Stimulated activated naive CD4-positive, alpha-beta T cell treated with Interleukin-2 at 50 U/mL for 16 hours (primary cell): ENCODE measurements at regions not wholly inside any gene's neighbourhood (a gene's known extent, or its start where the extent isn't known, plus 50 kb on each side); places are given as distances from the start of the nearest gene placed in this dataset.

Source experiments
- DNase-seq: peaks from one replicate; lab custom pipeline; 2025; lab: John Stamatoyannopoulos, UW

DNA sequence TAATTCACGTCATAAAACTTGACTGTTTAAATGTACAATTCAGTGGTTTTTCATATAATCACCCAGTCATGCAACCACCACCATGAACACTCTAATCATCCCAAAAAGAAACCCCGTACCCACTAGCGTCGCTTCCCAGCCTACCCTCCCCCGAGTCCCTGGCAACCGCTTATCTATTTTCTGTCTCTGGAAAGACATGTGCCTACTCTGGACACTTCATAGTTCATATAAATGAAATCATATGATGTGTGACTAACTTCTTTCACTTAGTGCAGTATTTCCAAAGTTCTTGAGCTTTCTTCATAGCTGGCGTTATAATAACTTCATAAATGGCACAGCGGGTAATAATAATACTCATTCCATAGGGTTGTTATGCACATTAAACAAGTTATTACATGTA, 215.2 kb downstream of the MYLK4 start:
- DNase-seq: no peak

- DNase-seq: no peak
These were observed 216.2 kb downstream of the MYLK4 start for GRCh38 chr6:2534406-2535042.

DNA sequence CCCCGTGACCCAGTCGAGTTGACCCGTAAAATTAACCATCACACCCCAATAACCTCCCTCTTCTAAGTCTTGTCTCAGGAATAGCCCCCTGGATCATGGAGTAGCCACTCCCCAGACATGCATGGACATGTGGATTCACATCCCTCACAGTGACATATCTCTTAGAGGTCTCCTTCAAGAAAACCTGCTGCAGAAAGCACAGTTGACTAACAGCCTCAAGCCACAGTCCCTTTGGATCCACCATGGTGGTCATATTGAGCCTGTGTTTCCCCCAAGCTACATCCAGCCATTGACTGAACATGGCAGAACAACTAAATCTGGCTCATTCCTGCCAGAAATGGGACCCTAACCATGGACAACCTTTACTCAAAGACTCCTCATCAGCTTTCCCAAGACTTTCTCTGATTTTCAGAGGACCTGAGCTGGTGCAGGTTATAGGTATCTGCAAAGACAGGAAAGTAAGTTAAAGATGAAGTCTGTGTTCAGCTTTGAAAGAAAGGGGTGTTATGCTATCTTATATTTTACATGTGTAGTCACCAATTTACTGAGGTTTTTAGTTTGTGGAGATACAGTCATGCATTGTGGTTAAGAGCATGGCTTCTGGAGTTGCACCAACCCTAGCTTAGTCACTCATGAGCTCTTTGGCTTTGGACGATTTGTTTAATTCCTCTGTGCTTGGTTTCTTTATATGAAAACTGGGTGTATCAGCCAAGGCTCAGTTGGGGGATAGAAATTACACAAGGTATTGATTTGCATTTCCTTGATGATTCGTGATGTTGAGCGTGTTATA, 219.1 kb downstream of the MYLK4 start:
- no peak for DNase-seq

- DNase-seq: no peak
These were observed 221.5 kb downstream of the MYLK4 start for GRCh38 chr6:2529211-2529719.

GRCh38 chr6:2528156-2528555, 222.6 kb downstream of the MYLK4 start:
- DNase-seq: no peak

DNA sequence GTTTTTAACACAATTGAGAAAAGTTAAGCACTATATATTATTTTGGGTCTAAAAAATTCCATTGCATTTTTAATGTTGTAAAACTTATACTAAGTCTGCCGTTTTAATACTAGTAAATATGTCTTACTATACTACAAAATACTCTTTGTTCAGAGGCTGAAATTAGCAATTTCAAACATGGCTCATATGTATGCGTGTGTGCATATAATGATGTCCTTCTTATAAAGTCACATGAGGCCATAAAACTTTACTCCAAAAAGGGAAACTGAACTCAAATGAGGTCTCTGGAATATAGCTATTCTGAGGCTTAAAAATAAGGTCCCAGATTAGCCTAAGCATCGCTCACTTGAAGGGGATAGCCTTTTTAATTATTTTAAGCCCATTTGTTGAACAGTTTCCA, 224.0 kb downstream of the MYLK4 start:
- DNase-seq: no peak

- no peak for DNase-seq
These were observed 226.6 kb downstream of the MYLK4 start for GRCh38 chr6:2524090-2524489.

- no peak for DNase-seq
These were observed 227.7 kb downstream of the MYLK4 start for GRCh38 chr6:2523061-2523460.

- DNase-seq: no peak
These were observed 228.2 kb downstream of the MYLK4 start for GRCh38 chr6:2522521-2522920.

GRCh38 chr6:2517855-2518473, 232.8 kb downstream of the MYLK4 start:
- DNase-seq: no peak

DNA sequence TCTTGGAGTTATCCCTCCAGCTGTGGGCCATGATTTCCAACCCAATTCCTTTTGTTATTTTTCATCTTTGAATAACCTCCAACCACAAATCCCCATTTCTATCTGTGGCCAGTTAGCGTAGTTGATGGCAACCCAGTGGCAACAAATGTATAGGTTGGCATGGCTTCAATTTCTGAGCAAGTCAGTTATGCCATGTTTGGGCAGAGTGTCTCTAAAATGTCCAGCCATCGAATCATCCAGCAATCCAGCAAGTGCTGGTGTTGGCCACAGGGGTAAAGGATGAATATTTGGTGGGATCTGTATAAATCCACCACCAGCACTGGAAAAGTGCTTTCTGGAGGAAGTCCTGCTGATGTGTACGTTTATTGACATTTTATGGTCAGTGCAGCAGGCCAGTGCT, 233.3 kb downstream of the MYLK4 start:
- DNase-seq: no peak

DNA sequence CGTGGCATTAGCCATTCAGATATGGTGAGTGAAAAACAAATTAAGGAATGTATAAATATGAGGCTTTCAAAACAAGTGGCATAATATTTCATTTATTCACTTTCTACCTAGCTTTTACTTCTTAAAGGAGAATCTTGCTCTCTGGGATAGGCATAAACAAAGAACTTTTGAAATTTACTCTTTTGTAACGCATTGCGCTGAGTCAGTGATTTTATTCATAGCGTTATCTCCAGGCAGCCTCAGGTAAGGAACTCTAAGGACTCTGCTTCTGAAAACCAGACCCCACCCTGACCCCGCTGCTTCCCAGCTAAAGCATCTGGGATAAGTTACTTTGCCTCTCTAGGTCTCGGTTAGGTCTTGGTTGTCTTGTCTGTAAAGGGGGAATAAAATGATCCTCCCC, 234.7 kb downstream of the MYLK4 start:
- no peak for DNase-seq

DNA sequence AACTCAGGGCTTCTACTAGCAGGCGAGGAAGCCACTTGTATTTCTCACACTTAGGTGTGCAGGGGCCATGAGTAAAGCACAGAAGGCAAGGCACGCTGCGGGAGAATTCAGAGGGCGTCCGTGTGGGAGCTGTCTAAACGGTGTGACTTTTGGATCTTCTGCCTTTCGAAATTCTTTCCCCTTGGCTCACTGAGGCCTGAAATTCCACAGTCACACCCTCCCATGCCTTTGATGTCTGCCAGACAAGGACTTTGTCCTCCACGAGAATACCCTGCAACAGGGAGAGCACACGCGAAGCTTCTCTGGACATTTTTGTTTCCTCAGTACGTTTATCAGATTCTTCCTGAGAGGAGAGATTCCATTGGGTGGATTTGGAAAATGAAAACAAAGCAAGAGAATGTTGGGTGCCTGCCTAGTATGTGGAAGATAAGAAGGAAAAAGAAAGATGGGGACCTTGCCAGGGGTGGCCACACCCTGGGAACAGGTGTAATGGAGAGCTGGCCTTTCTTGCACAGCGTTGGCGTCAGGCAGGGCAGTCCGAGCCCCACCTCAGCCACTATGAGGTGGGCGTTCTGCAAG, 235.7 kb downstream of the MYLK4 start:
- no peak for DNase-seq

DNA sequence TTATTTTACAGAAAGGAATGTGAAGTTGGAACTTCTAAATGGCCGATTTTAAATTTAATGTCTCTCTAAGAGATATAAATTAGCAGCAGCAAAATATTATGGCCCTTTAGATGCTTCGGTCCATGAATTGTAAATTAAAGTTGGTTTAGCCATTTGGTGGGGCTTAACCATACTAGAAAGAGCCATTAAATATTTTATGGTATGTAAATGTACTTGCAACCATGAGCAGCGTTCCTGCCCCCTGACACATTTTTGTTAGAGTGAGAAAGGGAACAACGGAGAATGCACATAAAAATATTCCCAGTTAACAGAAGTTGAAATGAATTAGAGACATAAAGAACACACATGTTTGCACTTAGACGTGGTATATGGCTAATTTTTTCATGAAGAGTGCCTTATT, 237.9 kb downstream of the MYLK4 start:
- DNase-seq: no peak

DNA sequence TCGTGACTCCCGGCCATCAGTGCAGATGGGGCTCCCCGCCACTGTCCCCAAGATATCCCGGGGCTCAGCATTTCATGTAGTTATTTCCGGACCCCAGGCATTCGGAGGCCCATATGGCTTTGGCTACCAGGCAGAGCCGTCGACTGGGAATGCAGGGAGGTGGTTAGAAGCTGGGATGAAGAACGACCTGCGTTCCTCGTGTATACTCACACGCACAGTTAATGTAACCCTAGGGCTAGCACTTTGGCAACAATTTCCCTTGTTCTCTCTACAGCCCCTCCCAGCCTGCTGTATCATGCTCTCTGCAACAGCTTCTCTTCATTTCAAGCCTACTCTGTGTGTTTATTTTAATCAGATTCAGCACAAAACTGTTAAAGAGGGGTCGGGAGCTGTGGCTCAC, 240.4 kb downstream of the MYLK4 start:
- DNase-seq: no peak

- no peak for DNase-seq
These were observed 241.0 kb downstream of the MYLK4 start for GRCh38 chr6:2509711-2510110.

DNA sequence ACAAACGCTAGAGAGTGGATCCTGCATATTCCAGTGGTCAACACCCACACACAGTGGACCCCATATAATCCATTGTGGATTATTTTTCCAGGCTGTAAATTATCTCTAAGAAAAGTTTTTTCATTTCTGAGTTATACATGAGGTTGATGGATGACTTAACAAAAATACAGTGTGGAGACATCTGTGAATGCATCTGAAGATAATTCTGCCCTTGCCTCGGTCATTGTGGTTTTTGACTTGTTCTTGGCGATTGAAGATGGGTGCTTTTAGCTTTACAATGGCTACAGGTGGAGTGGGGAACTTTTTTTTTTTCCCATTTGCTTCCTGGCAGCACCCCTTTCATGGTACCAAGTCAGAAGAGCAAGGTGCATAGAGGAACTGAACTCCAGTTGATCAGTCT, 242.7 kb downstream of the MYLK4 start:
- DNase-seq: no peak

DNA sequence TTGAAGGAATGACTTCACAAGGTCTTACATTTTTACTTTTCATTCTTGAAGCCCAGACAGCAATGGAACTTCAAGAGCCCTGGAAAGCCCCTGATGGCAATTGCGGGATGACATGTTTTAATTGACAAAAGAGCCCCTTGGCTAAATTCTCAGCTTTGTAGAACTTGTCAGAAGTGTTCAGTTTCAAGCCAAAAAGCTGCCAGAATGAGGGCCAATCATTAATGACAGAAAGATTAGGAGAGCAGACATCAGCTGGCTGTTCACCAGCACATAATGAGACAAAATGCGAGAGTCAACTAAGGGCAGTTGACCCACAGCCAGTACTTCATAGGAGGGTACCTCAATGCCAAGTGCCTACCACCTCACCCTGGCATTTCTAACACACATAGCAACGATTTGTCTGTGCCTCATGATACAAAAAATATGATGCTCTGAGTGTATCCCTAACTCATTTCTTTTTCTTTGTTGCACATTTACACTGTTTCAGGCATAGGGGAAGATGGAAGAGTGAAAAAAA, 243.1 kb downstream of the MYLK4 start:
- no peak for DNase-seq

DNA sequence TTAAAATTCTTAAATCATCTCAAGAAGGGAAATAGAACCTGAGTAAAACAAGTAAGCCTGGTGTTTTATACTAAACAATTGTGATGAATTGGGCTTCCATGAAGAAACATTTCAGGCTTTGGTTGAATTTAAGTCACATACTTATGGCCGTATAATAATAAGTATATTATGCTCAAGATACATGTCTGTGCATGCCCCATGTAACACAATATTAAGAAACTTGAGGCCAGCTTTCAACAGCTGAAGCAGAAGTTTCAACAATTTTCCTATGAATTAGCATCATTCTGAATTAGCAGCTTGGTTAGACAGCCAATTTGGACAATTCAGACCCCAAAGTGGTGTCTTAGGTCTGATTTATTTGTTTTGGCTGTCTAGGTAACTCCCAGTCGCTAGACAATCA, 243.7 kb downstream of the MYLK4 start:
- no peak for DNase-seq

- no peak for DNase-seq
These were observed 245.1 kb downstream of the MYLK4 start for GRCh38 chr6:2505624-2506023.

DNA sequence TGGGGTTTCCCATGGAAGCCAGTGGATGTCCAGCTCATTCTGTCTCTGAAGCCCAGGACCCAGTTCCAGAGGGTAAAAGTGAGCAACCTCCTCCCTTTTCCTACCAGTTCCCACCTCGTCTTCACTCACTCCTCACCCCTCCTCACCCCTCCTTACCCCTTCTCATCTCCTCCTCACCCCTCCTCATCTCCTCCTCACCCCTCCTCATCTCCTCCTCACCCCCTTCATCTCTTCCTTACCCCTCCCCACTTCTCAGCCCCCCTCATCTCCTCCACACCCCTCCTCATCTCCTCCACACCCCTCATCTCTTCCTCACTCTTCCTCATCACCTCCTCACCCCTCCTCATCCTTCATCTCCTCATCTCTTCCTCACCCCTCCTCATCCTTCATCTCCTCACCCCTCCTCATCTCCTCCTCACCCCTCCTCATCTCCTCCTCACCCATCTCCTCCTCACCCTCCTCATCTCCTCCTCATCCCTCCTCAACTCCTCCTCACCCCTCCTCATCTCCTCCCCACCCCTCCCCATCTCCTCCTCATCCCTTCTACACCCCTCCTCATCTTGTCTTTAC, 246.1 kb downstream of the MYLK4 start:
- no peak for DNase-seq

- DNase-seq: no peak
These were observed 246.8 kb downstream of the MYLK4 start for GRCh38 chr6:2503816-2504494.
